DND-41 (cell line): ENCODE measurements at regions not wholly inside any gene's neighbourhood (a gene's known extent, or its start where the extent isn't known, plus 50 kb on each side); places are given as distances from the start of the nearest gene placed in this dataset.

Experiments
- ATAC-seq: fragments of 200-7000 bp; cut with Tn5 transposase; 3 replicates; pipeline ENCODE4 v1.9.1; 2021; ENCODE audit warnings: low read depth; ENCODE audit not compliant: insufficient read depth
- DNase-seq: peaks from one replicate; pipeline ENCODE4 v3.0.0-alpha.2; 2020
- H2AFZ ChIP-seq: 2 replicates; pipeline ENCODE4 v1.6.0; 2012; ENCODE audit warnings: low read depth, low read length
- H3K27ac ChIP-seq: 2 replicates; pipeline ENCODE4 v1.5.1; 2012; ENCODE audit warnings: low read length, inconsistent platforms
- H3K27me3 ChIP-seq: fragments of 200-600 bp; sonication (generic); 2 replicates; pipeline ENCODE4 v1.6.0; 2012; ENCODE audit warnings: low read length, mild to moderate bottlenecking, inconsistent platforms; ENCODE audit not compliant: insufficient read depth, poor library complexity
- H3K36me3 ChIP-seq: 2 replicates; pipeline ENCODE4 v1.5.1; 2012; ENCODE audit warnings: low read length, inconsistent platforms; ENCODE audit not compliant: insufficient read depth
- H3K4me1 ChIP-seq: 2 replicates; pipeline ENCODE4 v1.5.1; 2012; ENCODE audit warnings: mild to moderate bottlenecking, low read length; ENCODE audit not compliant: insufficient read depth
- H3K4me2 ChIP-seq: 2 replicates; pipeline ENCODE4 v1.6.0; 2012; ENCODE audit warnings: mild to moderate bottlenecking, moderate library complexity, low read length, inconsistent platforms; ENCODE audit not compliant: insufficient read depth
- H3K4me3 ChIP-seq, 2 experiments: fragments of 200-600 bp in 1 of 2; shearing (Covaris generic) in 1 of 2; 2 replicates each; pipeline ENCODE4 v1.5.1; 2012 to 2016; ENCODE audit warnings: inconsistent platforms in 2 of 2, low read length in 2 of 2, mild to moderate bottlenecking in 2 of 2, low read depth in 1 of 2, moderate library complexity in 1 of 2
- H3K79me2 ChIP-seq: 2 replicates; pipeline ENCODE4 v1.6.0; 2012; ENCODE audit warnings: low read length, inconsistent platforms; ENCODE audit not compliant: insufficient read depth
- H3K9ac ChIP-seq: 2 replicates; pipeline ENCODE4 v1.6.0; 2012; ENCODE audit warnings: low read depth, mild to moderate bottlenecking, inconsistent platforms, low read length, moderate library complexity
- H3K9me3 ChIP-seq: 2 replicates; pipeline ENCODE4 v1.5.1; 2012; ENCODE audit warnings: low read length, moderate library complexity, mild to moderate bottlenecking, inconsistent platforms; ENCODE audit not compliant: insufficient read depth, severe bottlenecking
- H4K20me1 ChIP-seq: 2 replicates; pipeline ENCODE4 v1.6.0; 2012; ENCODE audit warnings: low read length; ENCODE audit not compliant: insufficient read depth
- CTCF ChIP-seq: IDR thresholded peaks from 2 replicates; pipeline ENCODE4 v1.5.1; 2012; ENCODE audit warnings: borderline replicate concordance, low read length, moderate library complexity, mild to moderate bottlenecking; ENCODE audit not compliant: poor library complexity, severe bottlenecking; ENCODE audit errors: extremely low read depth
- EZH2 ChIP-seq: IDR thresholded peaks from 3 replicates; pipeline ENCODE4 v1.6.1; 2012; ENCODE audit warnings: borderline replicate concordance, low read depth, mild to moderate bottlenecking, moderate library complexity, low read length, inconsistent platforms; ENCODE audit not compliant: severe bottlenecking

DNA sequence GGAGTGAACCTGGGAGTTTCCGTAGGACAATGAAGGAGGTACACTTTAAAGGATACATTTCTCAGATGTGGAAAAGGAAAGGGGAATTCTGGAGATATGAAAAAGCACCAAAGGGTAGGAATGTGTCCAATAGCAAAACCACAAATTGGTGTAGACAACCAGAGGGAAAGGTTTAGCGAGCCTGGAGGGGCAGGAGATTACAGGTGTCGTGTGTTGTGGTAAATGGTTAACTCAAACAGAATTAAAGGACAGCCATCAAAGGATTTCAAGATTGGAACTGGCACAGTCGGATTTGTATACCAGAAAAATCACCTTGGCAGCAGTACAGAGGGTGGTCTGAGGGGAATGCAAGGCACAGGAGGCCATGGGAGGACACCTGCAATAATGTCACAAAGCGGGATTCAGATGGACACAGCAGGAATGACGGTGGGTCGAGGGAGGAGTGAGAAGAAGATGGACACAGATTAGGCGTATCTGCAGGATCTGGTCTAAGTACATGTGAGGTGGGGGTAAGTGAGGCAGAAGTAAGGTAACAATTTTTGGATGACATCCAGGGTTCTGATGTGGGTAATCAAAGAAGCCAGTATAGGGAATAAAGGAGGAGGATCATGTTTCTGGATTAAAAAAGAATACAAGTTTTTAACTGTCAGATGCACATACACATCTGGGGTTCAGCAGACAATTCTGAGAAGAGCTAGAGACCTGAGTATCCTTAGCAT lies 361.6 kb downstream of the KLF12 start:
- DNase-seq: no peak
- H3K36me3 ChIP-seq: peaks cover 18% of the 10 kb centered on the region

DNA sequence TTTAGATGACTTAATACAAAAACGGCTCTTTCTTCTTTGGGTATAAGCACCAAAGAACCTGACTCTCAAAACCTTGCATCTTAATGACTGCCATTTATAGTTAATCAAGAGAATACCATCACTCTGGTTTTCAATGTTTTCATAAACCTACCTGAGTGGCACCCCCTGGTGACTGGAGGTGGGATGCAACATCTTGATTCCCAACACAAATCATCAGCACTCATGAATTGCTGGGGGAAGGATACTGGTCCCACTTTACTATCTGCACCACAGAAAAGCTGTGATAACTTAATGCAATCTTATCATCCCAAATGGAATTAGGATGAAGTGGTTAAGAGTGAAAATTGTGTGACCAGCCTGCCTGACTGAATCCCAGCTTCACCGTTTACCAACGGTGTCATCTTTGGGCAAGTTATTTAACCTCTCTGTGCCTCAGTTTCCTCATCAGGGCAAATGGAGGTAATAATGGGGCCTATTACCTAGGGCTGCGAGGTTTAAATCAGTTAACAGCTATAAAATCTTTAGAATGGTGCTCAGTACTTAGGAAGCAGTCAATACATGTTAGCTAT lies 366.4 kb downstream of the KLF12 start:
- Histone ChIP-seq H3K36me3 (peaks cover 30% of the 10 kb centered on the region), H3K4me2 (no peak overlapping the region), H3K4me3 (no peak overlapping the region), H3K9me3 (no peaks in the 10 kb centered on the region), H3K9ac (no peak overlapping the region), H3K79me2 (no peaks in the 10 kb centered on the region; the same call in 1 of the 2 replicates), H3K27me3 (no peaks in the 10 kb centered on the region), H2AFZ (no peak overlapping the region), H4K20me1 (no peaks in the 10 kb centered on the region), H3K4me1 (peaks cover 33% of the 10 kb centered on the region), H3K27ac (peak overlapping the region; percentile 53; the same call in 1 of the 2 replicates)
- TF ChIP-seq EZH2 (no peak), CTCF (peak; percentile 58)
- DNase-seq (peak; percentile 29), ATAC-seq (no peak)

More for the DNA sequence above, 361.6 kb downstream of the KLF12 start:
- Histone ChIP-seq H3K27me3 (no peaks in the 10 kb centered on the region), H4K20me1 (no peaks in the 10 kb centered on the region), H2AFZ (no peak overlapping the region), H3K4me3 (no peak overlapping the region), H3K9ac (no peak overlapping the region), H3K27ac (no peak overlapping the region; the same call in 1 of the 2 replicates), H3K4me1 (peaks cover 6% of the 10 kb centered on the region), H3K79me2 (no peaks in the 10 kb centered on the region; the same call in 1 of the 2 replicates), H3K4me2 (no peak overlapping the region), H3K9me3 (no peaks in the 10 kb centered on the region)
- no peak for TF ChIP-seq CTCF
- no peak for TF ChIP-seq EZH2
- ATAC-seq: peak; percentile 50; the same call in 1 of the 3 replicates

DNA sequence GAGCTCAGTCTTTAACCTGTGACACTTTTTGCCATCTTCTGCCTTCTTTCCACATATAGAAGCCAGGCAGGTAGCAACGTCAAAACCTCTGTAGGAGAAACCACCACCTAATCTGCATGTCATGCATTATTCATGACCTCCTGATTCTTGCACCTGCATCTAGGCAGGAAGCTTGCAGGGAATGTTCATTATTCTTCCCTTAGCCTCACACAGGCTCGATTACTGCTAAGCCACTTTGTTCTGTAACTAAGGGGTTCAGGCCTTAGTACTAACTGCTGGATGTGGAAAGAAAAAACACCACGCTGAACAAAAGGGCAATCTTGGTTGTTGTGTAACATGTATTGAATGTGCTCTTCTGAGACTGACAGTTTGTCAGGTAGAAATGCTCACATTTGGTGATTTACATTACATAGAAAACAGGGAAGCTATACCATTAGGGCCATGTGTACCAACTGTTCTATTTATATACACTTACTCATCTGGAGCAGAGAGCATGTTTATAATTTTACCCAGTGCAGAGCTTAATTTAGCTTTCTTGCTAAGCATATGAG lies 366.9 kb downstream of the KLF12 start:
- no peak overlapping the region for H3K4me2 ChIP-seq
- DNase-seq (no peak), ATAC-seq (no peak)
- peaks cover 33% of the 10 kb centered on the region for H3K4me1 ChIP-seq
- no peak overlapping the region for H3K4me3 ChIP-seq
- no peak overlapping the region for H2AFZ ChIP-seq
- H3K79me2 ChIP-seq: no peaks in the 10 kb centered on the region; the same call in 1 of the 2 replicates
- H3K27ac ChIP-seq: peak overlapping the region; percentile 53; the same call in 1 of the 2 replicates
- H3K27me3 ChIP-seq: no peaks in the 10 kb centered on the region
- no peaks in the 10 kb centered on the region for H4K20me1 ChIP-seq
- no peak overlapping the region for H3K9ac ChIP-seq
- peaks cover 36% of the 10 kb centered on the region for H3K36me3 ChIP-seq
- no peaks in the 10 kb centered on the region for H3K9me3 ChIP-seq
- TF ChIP-seq EZH2 (no peak), CTCF (no peak)
